Kidney capillary endothelial cell (primary cell): ENCODE measurements at regions not wholly inside any gene's neighbourhood (a gene's known extent, or its start where the extent isn't known, plus 50 kb on each side); places are given as distances from the start of the nearest gene placed in this dataset.

Source experiments
- DNase-seq: peaks from one replicate; pipeline ENCODE4 v3.0.0-alpha.2; 2018; ENCODE audit warnings: low spot score

DNA sequence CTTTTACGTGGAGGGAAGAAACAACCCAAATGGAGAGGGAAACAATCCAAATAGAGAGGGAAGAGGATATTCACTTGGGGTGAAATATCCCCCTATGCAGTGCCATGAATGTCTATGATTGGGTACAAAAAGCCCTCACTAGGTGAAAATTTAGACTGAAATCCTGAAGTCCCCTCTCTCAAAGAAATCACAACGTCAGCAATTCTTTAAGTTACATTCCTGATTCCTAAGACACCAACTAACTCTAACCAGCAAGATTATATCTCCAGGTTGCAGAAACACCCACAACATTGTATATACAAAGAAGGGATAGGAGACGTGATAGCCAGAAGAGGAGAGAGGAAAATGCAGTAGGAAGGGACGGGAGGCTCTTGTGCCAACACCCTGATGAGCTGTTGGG, 374.3 kb downstream of the DCAF12L2 start:
- no peak for DNase-seq

DNA sequence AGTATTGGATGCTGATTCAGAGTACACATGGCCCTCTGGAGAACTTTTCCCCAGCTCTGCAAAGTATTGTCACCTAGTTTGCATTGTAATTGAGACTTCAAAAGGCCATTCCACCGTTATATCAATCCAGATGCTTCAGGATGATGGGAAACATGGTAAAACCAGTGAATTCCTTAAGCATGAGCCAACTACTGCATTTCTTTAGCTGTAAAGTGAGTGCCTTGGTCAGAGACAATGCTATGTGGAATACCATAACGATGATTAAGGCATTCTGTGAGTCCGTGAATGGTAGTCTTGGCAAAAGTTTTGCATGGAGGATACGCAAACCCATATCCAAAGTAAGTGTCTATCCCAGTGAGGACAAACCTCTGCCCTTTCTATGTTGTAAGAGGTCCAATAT, 355.2 kb downstream of the DCAF12L2 start:
- no peak for DNase-seq

DNA sequence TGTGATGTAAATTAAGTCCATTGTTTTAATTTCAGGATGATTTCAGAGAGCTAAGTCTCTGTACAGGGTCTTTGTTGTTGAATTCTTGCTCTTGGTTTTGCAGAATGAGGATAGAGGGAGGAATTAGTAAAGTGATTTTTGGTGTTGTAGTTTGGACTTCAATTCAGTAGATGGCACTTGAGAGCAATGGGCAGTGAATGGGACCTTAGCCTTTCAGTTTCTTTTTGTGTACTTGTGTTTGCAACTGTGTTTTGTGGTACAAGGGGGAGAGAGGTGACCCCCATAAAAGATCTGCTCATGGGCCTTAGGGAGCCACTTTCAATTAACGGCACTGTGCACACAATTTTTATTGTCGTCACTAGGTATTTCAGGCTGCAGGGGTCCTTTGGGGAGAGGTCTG, 340.0 kb downstream of the DCAF12L2 start:
- DNase-seq = no peak

- no peak for DNase-seq
Observed at GRCh38 chrX:125826774-125827451, 339.2 kb downstream of the DCAF12L2 start.

DNA sequence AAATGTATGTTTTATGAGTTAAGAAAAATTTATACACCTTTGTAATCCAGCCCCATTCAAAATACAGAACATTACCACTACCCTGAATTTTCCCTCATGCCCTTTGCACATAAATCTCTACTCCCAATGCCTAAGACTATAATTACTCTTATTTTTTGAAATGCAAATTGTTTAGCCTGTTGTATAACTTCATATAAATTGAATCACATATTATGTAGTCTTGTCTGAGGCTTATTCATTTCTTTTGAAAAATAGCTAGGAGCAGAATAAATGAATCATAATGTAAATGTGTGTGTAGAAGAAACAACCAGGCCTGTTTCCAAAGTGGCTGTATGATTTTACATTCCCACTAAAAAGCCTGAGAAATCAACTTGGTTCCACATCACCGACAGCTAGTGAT, 319.8 kb downstream of the DCAF12L2 start:
- DNase-seq = no peak

DNA sequence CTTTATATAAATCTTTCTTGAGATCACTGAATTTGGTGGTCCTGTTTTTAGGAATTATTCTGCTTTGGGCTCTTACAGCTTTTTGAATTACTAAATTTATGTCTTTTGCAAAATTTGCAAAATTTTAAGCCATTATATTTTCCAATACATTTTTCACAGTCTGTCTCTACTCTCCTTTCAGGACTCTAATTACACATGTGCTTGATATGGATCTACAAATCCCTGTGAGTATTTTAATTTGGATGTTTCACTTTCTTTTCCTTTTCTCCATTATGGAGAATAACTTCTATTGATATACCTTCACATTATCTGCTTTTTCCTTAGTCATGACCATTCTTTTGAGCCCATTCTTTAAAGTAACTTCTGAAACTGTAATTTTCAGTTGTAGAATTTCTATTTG, 315.4 kb downstream of the DCAF12L2 start:
- no peak for DNase-seq

DNA sequence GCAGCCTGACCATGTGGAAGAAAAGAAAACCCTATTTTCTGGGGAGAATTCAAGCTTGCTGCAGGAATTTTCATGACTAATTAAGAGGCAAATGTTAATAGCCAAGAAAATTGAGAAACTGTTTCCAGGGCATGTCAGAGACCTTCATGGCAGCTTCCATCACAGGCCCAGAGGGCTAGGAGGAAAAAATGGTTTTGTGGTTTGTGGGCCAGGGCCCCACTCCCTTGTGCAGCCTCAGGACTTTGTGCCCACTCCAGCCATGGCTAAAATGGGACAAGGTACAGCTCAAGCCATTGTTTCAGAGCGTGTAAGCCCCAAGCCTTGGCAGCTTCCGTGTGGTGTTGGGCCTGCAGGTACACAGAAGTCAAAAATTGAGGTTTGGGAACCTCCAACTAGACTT, 282.9 kb downstream of the DCAF12L2 start:
- no peak for DNase-seq

DNA sequence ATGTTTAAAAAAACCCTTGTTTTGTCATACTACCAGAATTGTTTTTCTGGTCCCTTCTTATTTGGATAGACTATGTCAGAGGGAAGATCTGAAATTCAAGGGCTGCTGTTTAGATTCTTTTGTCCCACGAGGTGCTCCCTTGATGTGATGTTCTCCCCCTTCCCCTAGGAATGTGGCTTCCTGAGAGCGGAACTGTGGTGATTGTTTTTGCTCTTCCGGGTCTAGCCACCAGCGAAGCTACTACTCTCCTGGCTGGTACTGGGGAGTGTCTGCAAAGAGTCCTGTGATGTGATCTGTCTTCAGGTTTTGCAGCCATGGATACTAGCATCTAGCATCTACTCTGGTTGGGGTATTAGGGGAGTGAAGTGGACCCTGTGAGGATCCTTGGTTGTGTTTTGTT, 271.1 kb downstream of the DCAF12L2 start:
- no peak for DNase-seq

DNA sequence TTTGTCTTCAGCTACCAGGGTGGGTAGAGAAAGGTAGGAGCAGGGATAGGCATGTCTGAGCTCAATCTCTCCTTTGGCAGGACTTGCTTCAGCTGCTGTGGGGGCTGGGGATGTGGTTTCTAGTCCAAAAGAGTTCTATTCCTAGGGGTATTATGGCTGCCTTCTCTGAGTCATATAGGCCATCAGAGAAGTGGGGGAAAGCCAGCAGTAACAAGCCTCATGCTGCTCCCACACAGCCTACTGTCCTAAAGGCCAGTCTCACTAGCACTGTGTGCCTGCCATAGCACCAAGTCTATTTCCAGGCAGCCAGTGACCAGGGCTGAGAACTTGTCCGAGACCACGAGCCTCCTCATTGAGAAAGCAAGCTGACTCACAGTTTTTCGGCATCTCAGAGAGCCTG, 270.6 kb downstream of the DCAF12L2 start:
- no peak for DNase-seq

- no peak for DNase-seq
Observed at GRCh38 chrX:125926295-125926694, 239.8 kb downstream of the DCAF12L2 start.

DNA sequence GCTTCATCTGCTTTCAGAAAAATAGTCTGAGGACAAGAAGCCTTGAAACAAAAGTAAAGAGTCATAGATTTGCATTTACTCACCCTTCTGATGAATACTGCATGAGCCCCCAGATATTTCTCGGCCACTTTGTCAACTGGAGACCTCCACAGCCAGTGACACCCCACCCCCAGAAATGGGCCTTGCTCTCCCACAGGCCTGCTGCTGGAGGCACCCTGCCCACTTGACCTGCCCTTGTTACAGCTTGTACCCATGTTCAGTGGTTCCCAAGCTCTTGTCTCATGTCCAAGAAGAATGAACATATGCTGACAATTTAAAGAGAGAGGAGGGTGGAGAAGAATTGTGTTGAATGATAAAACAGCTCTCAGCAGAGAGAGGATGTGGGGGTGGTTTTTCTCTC, 225.1 kb downstream of the DCAF12L2 start:
- DNase-seq = no peak

- no peak for DNase-seq
Observed at GRCh38 chrX:125947501-125947900, 218.6 kb downstream of the DCAF12L2 start.

DNA sequence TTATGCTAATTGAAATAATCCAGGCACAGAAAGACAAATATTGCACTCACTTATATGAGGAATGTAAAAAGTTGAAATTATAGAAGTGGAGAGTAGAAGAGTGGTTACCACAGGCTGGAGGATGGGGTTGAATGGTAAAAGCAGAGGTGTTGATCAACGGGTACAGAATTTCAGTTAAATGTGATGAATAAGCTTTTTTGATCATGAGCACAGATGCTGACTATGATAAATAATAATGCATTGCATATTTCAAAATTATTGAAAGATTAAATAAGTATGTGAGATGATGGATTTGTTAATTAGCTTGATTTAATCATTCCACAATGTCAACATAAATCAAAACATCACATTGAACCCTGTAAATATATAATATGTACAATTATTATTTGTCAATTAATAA, 213.1 kb downstream of the DCAF12L2 start:
- DNase-seq = no peak

DNA sequence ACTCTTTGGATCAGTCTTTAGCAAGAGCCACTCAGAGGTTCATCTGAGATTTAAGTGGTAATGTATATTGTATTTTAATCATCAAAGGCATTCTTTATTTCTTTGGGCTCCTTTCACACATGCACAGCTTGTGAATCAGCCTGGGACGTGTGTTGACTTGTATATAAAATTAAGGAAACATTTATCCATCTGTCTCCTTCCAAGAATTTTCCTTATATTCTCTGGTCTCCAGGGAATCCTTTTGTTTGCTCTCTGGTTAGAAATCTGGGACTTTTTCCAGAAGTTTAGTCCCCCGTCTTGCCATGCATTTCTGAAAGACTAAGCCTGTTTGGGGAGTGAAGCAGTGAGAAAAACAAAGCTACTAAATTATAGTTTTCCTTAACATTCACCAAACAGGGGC, 212.3 kb downstream of the DCAF12L2 start:
- DNase-seq = no peak

GRCh38 chrX:125954236-125954635, 211.9 kb downstream of the DCAF12L2 start:
- no peak for DNase-seq

DNA sequence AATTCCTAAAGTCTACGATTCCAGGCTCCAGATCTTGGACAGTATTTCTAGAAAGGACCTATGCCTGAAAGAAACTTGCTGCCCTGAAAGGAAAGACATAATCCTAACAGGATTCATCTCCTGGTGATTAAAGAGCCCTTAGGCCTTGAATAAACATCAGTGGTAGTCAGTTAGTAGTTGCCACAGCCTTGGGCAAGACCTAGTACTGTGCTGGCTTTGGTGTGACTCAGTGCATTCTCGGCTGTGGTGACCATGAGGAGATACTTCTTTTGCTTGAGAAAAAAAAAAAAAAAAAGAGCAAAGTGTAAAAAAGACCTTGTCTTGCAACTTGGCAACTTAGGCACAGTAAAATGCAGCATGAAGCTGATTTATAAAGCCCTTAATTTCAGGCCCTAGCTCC, 188.2 kb downstream of the DCAF12L2 start:
- no peak for DNase-seq

GRCh38 chrX:125998432-125998831, 167.7 kb downstream of the DCAF12L2 start:
- no peak for DNase-seq

- DNase-seq = no peak
Observed at GRCh38 chrX:126027229-126027628, 138.9 kb downstream of the DCAF12L2 start.

DNA sequence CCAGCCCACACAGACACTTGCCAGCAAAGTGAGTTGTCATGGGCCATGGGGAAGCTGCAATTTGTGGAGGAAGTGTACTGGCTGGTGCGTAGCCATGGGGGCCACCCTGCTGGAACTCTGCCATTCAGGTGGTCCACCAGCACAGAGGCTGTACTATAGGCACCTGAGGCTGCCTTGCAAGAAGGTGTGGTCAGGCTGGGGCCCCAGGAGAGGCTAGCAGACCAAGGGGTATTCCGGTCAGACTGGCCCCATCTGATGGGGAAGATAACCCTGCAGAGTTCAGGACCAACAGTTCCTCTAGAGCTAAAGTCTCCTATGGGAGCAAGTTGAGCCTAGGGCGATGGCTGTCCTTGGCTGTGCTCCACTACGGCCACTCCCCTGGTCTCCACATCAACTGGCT, 136.1 kb downstream of the DCAF12L2 start:
- DNase-seq = no peak

- no peak for DNase-seq
Observed at GRCh38 chrX:126063984-126064383, 102.1 kb downstream of the DCAF12L2 start.

GRCh38 chrX:126064901-126065541, 101.1 kb downstream of the DCAF12L2 start:
- DNase-seq = no peak

DNA sequence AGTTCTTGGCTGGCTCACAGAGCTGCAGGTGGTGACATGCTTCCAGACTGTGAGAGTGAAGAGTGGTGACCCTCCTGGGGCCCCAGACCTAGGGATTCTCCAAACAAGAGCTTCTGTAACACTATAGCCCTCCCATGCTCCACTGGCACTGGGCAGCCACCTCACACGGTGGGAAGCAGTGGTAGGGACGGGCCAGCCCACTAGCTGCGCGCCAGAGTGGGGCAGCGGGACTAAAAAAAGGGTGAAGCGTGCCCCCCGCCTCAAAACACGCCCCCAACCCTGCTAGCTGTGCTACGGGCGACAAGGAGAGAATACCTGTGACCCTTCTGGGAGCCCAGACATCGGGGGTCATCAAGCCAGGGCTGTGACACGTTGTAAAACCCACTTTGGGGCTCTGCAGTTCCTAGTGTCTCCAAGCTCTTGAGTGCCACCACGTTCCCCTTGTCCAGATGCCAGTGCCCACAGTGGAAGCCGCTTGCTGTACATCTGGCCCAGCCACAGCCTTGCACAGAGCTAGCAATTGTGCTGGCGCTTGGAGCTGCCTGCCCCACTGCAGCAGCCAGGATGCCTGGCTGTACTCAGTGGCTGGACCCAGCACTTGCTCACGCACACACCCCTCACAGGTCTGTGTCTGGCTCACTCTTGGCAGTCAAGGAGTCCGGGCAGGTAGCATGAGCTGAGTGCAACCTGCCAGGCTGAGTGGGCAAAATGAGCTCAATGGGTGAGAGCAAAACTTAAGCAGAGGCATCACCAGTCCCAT, 100.0 kb downstream of the DCAF12L2 start:
- no peak for DNase-seq
